SK-N-SH treated with all-trans-retinoic acid at 6 μM for 48 hours (cell line): ENCODE measurements at regions not wholly inside any gene's neighbourhood (a gene's known extent, or its start where the extent isn't known, plus 50 kb on each side); places are given as distances from the start of the nearest gene placed in this dataset.

Experiments
- BACH2 ChIP-seq: fragments of 250-450 bp; sonication (Bioruptor Pico); IDR thresholded peaks from 2 replicates; pipeline ENCODE4 v1.9.0; 2021; ENCODE audit warnings: mild to moderate bottlenecking, borderline replicate concordance
- ZFP3 ChIP-seq: fragments of 250-450 bp; sonication (Bioruptor Pico); IDR thresholded peaks from 2 replicates; pipeline ENCODE4 v1.5.0; 2020; ENCODE audit warnings: mild to moderate bottlenecking, moderate library complexity
- ZNF565 ChIP-seq: fragments of 450-650 bp; formaldehyde crosslinking; conservative IDR thresholded peaks from 2 replicates; pipeline ENCODE4 v1.5.0; 2020; ENCODE audit warnings: low read depth, mild to moderate bottlenecking, moderate library complexity
- ZNF70 ChIP-seq: fragments of 450-650 bp; formaldehyde crosslinking; IDR thresholded peaks from 2 replicates; pipeline ENCODE4 v1.5.0; 2020; ENCODE audit warnings: mild to moderate bottlenecking, moderate library complexity
- ZNF8 ChIP-seq: fragments of 450-650 bp; formaldehyde crosslinking; IDR thresholded peaks from 2 replicates; pipeline ENCODE4 v1.5.0; 2020; ENCODE audit warnings: mild to moderate bottlenecking, moderate library complexity
- TF ChIP-seq, protein P1 (sequence below): fragments of 250-450 bp; sonication (Bioruptor Pico); IDR thresholded peaks from 2 replicates; pipeline ENCODE4 v1.5.1; 2020; ENCODE audit warnings: low read depth, mild to moderate bottlenecking, moderate library complexity
- TF ChIP-seq, protein P2 (sequence below): fragments of 250-450 bp; sonication (Bioruptor Pico); IDR thresholded peaks from 2 replicates; pipeline ENCODE4 v1.5.1; 2021; ENCODE audit warnings: mild to moderate bottlenecking, moderate library complexity

- no peak for TF ChIP-seq ZFP3 (CRISPR knock-in tag)
- no peak for TF ChIP-seq ZNF8 (CRISPR knock-in tag)
- TF ChIP-seq, protein P1, sequence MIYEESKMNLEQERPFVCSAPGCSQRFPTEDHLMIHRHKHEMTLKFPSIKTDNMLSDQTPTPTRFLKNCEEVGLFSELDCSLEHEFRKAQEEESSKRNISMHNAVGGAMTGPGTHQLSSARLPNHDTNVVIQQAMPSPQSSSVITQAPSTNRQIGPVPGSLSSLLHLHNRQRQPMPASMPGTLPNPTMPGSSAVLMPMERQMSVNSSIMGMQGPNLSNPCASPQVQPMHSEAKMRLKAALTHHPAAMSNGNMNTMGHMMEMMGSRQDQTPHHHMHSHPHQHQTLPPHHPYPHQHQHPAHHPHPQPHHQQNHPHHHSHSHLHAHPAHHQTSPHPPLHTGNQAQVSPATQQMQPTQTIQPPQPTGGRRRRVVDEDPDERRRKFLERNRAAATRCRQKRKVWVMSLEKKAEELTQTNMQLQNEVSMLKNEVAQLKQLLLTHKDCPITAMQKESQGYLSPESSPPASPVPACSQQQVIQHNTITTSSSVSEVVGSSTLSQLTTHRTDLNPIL (CRISPR knock-in tag): no peak
- TF ChIP-seq BACH2: no peak
- TF ChIP-seq, protein P2, sequence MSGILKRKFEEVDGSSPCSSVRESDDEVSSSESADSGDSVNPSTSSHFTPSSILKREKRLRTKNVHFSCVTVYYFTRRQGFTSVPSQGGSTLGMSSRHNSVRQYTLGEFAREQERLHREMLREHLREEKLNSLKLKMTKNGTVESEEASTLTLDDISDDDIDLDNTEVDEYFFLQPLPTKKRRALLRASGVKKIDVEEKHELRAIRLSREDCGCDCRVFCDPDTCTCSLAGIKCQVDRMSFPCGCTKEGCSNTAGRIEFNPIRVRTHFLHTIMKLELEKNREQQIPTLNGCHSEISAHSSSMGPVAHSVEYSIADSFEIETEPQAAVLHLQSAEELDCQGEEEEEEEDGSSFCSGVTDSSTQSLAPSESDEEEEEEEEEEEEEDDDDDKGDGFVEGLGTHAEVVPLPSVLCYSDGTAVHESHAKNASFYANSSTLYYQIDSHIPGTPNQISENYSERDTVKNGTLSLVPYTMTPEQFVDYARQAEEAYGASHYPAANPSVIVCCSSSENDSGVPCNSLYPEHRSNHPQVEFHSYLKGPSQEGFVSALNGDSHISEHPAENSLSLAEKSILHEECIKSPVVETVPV (CRISPR knock-in tag): no peak
- TF ChIP-seq ZNF70 (CRISPR knock-in tag): no peak
- no peak for TF ChIP-seq ZNF565
Observed at GRCh38 chr13:24006520-24007248, 109.4 kb upstream of the C1QTNF9B start.
